Gastroesophageal sphincter (tissue), 3 donors: ENCODE measurements at regions not wholly inside any gene's neighbourhood (a gene's known extent, or its start where the extent isn't known, plus 50 kb on each side); places are given as distances from the start of the nearest gene placed in this dataset.
"Not testable (repeated sequence)": the region's sequence is repeated elsewhere in the genome, so short reads cannot be mapped to it uniquely, and the experiment has no call there.

Source experiments
- EP300 ChIP-seq: sonication (generic); formaldehyde crosslinking; IDR thresholded peaks from one replicate; pipeline ENCODE4 v1.6.1; 2017; ENCODE audit warnings: antibody characterized with exemption, mild to moderate bottlenecking
- POLR2A ChIP-seq, 2 donors: fragments of 450-650 bp; IDR thresholded peaks; one replicate each; pipeline ENCODE4 v1.6.1; 2017; ENCODE audit warnings: antibody characterized with exemption in 2 of 2, mild to moderate bottlenecking in 2 of 2, moderate library complexity in 1 of 2
- POLR2AphosphoS5 ChIP-seq: sonication (generic); formaldehyde crosslinking; IDR thresholded peaks from one replicate; pipeline ENCODE4 v1.6.1; 2017; ENCODE audit warnings: antibody characterized with exemption
- TF ChIP-seq, protein P1 (sequence below), 4 experiments: fragments of 200-600 bp in 2 of 4; fragments of 450-650 bp in 2 of 4; sonication (generic) in 1 of 4; IDR thresholded peaks; one replicate each; pipeline ENCODE4 v1.5.1; 2017 to 2019; ENCODE audit warnings: antibody characterized with exemption in 4 of 4, mild to moderate bottlenecking in 2 of 4, moderate library complexity in 2 of 4

DNA sequence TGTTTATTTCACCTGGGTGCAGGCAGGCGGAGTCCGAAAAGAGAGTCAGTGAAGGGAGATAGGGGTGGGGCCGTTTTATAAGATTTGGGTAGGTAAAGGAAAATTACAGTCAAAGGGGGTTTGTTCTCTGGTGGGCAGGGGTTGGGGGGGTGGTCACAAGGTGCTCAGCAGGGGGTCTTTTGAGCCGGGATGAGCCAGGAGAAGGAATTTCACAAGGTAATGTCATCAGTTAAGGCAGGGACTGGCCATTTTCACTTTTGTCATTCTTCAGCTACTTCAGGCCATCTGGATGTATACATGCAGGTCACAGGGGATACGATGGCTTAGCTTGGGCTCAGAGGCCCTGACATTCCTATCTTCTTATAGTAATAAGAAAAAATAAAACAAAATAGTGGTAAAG, 220.3 kb upstream of the ZNF608 start:
- TF ChIP-seq POLR2A (IDR thresholded peaks at IDR 0.05); POLR2AphosphoS5; EP300: not testable (repeated sequence)
- TF ChIP-seq, protein P1, sequence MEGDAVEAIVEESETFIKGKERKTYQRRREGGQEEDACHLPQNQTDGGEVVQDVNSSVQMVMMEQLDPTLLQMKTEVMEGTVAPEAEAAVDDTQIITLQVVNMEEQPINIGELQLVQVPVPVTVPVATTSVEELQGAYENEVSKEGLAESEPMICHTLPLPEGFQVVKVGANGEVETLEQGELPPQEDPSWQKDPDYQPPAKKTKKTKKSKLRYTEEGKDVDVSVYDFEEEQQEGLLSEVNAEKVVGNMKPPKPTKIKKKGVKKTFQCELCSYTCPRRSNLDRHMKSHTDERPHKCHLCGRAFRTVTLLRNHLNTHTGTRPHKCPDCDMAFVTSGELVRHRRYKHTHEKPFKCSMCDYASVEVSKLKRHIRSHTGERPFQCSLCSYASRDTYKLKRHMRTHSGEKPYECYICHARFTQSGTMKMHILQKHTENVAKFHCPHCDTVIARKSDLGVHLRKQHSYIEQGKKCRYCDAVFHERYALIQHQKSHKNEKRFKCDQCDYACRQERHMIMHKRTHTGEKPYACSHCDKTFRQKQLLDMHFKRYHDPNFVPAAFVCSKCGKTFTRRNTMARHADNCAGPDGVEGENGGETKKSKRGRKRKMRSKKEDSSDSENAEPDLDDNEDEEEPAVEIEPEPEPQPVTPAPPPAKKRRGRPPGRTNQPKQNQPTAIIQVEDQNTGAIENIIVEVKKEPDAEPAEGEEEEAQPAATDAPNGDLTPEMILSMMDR (IDR thresholded peaks at IDR 0.05) = not testable (repeated sequence)
